OCI-LY1 (cell line): ENCODE measurements at regions not wholly inside any gene's neighbourhood (a gene's known extent, or its start where the extent isn't known, plus 50 kb on each side); places are given as distances from the start of the nearest gene placed in this dataset.

Experiments used
- H2AFZ ChIP-seq: fragments of 200-600 bp; sonication (generic), shearing (Covaris generic); 2 replicates; pipeline ENCODE4 v1.6.0; 2014; ENCODE audit warnings: antibody characterized with exemption, mild to moderate bottlenecking, low read length
- H3F3A ChIP-seq: fragments of 200-600 bp; sonication (generic), shearing (Covaris generic); 2 replicates; pipeline ENCODE4 v1.6.0; 2014; ENCODE audit warnings: mild to moderate bottlenecking, antibody characterized with exemption, low read length, moderate library complexity; ENCODE audit not compliant: insufficient read depth
- H3K27ac ChIP-seq: fragments of 200-600 bp; sonication (generic); 2 replicates; pipeline ENCODE4 v1.5.1; 2014; ENCODE audit warnings: low read length, mixed run types, mild to moderate bottlenecking, low read depth; ENCODE audit not compliant: poor library complexity, severe bottlenecking
- H3K27me3 ChIP-seq: fragments of 200-600 bp; sonication (generic); 2 replicates; pipeline ENCODE4 v1.6.0; 2014; ENCODE audit warnings: antibody characterized with exemption, mild to moderate bottlenecking, low read length, moderate library complexity; ENCODE audit not compliant: insufficient read depth
- H3K36me3 ChIP-seq: fragments of 200-600 bp; sonication (generic); 2 replicates; pipeline ENCODE4 v1.6.1; 2014; ENCODE audit warnings: mild to moderate bottlenecking, antibody characterized with exemption, low read length, moderate library complexity, mixed read lengths; ENCODE audit not compliant: insufficient read depth
- H3K4me1 ChIP-seq: fragments of 200-600 bp; sonication (generic); 2 replicates; pipeline ENCODE4 v1.5.1; 2014; ENCODE audit warnings: mild to moderate bottlenecking, low read length, moderate library complexity; ENCODE audit not compliant: insufficient read depth, severe bottlenecking
- H3K4me2 ChIP-seq: fragments of 200-600 bp; sonication (generic), shearing (Covaris generic); 2 replicates; pipeline ENCODE4 v1.6.1; 2014; ENCODE audit warnings: low read length
- H3K4me3 ChIP-seq: fragments of 200-600 bp; sonication (generic); 2 replicates; pipeline ENCODE4 v1.5.1; 2014; ENCODE audit warnings: low read length, low read depth, mild to moderate bottlenecking, mixed read lengths; ENCODE audit not compliant: poor library complexity, severe bottlenecking
- H3K79me2 ChIP-seq: fragments of 200-600 bp; shearing (Covaris generic); 2 replicates; pipeline ENCODE4 v1.6.1; 2016; ENCODE audit warnings: mixed run types, low read length, mixed read lengths; ENCODE audit not compliant: insufficient read depth
- H3K9ac ChIP-seq: fragments of 200-600 bp; sonication (generic), shearing (Covaris generic); 2 replicates; pipeline ENCODE4 v1.6.1; 2014; ENCODE audit warnings: mild to moderate bottlenecking, low read length, mixed read lengths
- H3K9me2 ChIP-seq: fragments of 200-600 bp; sonication (generic), shearing (Covaris generic); 2 replicates; pipeline ENCODE4 v1.6.1; 2014; ENCODE audit warnings: low read depth, mild to moderate bottlenecking, low read length, mixed read lengths
- H3K9me3 ChIP-seq: fragments of 200-600 bp; shearing (Covaris generic); 2 replicates; pipeline ENCODE4 v1.6.1; 2014; ENCODE audit warnings: low read length, mixed read lengths
- H4K20me1 ChIP-seq: fragments of 200-600 bp; sonication (generic), shearing (Covaris generic); 2 replicates; pipeline ENCODE4 v1.6.0; 2016; ENCODE audit warnings: mild to moderate bottlenecking, low read length; ENCODE audit not compliant: insufficient read depth
- CTCF ChIP-seq: fragments of 200-600 bp; sonication (generic), shearing (Covaris generic); IDR thresholded peaks from 2 replicates; pipeline ENCODE4 v1.5.1; 2017; ENCODE audit warnings: mild to moderate bottlenecking, antibody characterized with exemption, low read length, moderate library complexity, mixed read lengths
- EZH2 ChIP-seq: fragments of 200-600 bp; sonication (generic), shearing (Covaris generic); IDR thresholded peaks from 2 replicates; pipeline ENCODE4 v1.8.0; 2017; ENCODE audit warnings: borderline replicate concordance, mixed run types, mild to moderate bottlenecking, antibody characterized with exemption, low read length, moderate library complexity, mixed read lengths

- Histone ChIP-seq H3K36me3 (no peaks in the 10 kb centered on the region), H3K9me2 (no peaks in the 10 kb centered on the region), H3K4me2 (no peak overlapping the region), H3K4me1 (no peaks in the 10 kb centered on the region), H3K27me3 (no peaks in the 10 kb centered on the region), H3K9me3 (no peaks in the 10 kb centered on the region), H3K27ac (no peak overlapping the region), H4K20me1 (no peaks in the 10 kb centered on the region), H2AFZ (no peak overlapping the region), H3F3A (no peaks in the 10 kb centered on the region), H3K4me3 (no peak overlapping the region), H3K9ac (no peak overlapping the region), H3K79me2 (no peaks in the 10 kb centered on the region)
- TF ChIP-seq CTCF (no peak), EZH2 (no peak)
These were observed 1660.8 kb upstream of the DDX18 start for GRCh38 chr2:116153729-116154128.

- TF ChIP-seq CTCF: no peak
- TF ChIP-seq EZH2: no peak
- H3K4me2 ChIP-seq: no peak overlapping the region
These were observed 1653.8 kb upstream of the DDX18 start for GRCh38 chr2:116160657-116161056.

GRCh38 chr2:116162395-116162794 lies 1652.1 kb upstream of the DDX18 start:
- H3K36me3 ChIP-seq: no peaks in the 10 kb centered on the region

More at GRCh38 chr2:116160657-116161056, 1653.8 kb upstream of the DDX18 start:
- Histone ChIP-seq H3K36me3 (no peaks in the 10 kb centered on the region), H3K27me3 (no peaks in the 10 kb centered on the region), H4K20me1 (no peaks in the 10 kb centered on the region), H3K4me3 (no peak overlapping the region), H2AFZ (no peak overlapping the region), H3F3A (no peaks in the 10 kb centered on the region), H3K4me1 (no peaks in the 10 kb centered on the region), H3K9me2 (no peaks in the 10 kb centered on the region), H3K9ac (no peak overlapping the region), H3K79me2 (no peaks in the 10 kb centered on the region), H3K9me3 (no peaks in the 10 kb centered on the region), H3K27ac (no peak overlapping the region)

More at GRCh38 chr2:116162395-116162794, 1652.1 kb upstream of the DDX18 start:
- Histone ChIP-seq H3K79me2 (no peaks in the 10 kb centered on the region), H3K9ac (no peak overlapping the region), H3K9me2 (no peaks in the 10 kb centered on the region), H3F3A (no peaks in the 10 kb centered on the region), H3K4me2 (no peak overlapping the region), H3K4me3 (no peak overlapping the region), H3K9me3 (no peaks in the 10 kb centered on the region), H2AFZ (no peak overlapping the region), H3K27ac (no peak overlapping the region), H4K20me1 (no peaks in the 10 kb centered on the region), H3K4me1 (no peaks in the 10 kb centered on the region), H3K27me3 (no peaks in the 10 kb centered on the region)
- no peak for TF ChIP-seq CTCF
- TF ChIP-seq EZH2: no peak
